ENCODE measurements at regions not wholly inside any gene's neighbourhood (a gene's known extent, or its start where the extent isn't known, plus 50 kb on each side); places are given as distances from the start of the nearest gene placed in this dataset.

GRCh38 chr7:9026121-9026520 lies 592.7 kb downstream of the NXPH1 start:
- TF ChIP-seq PRDM15 (CRISPR knock-in tag; IDR thresholded peaks at IDR 0.05) (no peak), CTCF (IDR thresholded peaks at IDR 0.05) (no peak)

Data from WTC11 (cell line).